Epithelial cell of esophagus (primary cell): ENCODE measurements at regions not wholly inside any gene's neighbourhood (a gene's known extent, or its start where the extent isn't known, plus 50 kb on each side); places are given as distances from the start of the nearest gene placed in this dataset.

Experiments used
- DNase-seq: peaks from one replicate; pipeline ENCODE4 v3.0.0; 2010; ENCODE audit warnings: low read depth
- H3K4me3 ChIP-seq: 2 replicates; pipeline ENCODE4 v1.5.1; 2011; ENCODE audit warnings: mild to moderate bottlenecking, low read length, control low read depth
- TF ChIP-seq, protein P1 (sequence below): IDR thresholded peaks from 2 replicates; pipeline ENCODE4 v1.5.1; 2011; ENCODE audit warnings: low read depth, mild to moderate bottlenecking, low read length, control low read depth, inconsistent platforms; ENCODE audit not compliant: insufficient read depth; ENCODE audit errors: missing control alignments

DNA sequence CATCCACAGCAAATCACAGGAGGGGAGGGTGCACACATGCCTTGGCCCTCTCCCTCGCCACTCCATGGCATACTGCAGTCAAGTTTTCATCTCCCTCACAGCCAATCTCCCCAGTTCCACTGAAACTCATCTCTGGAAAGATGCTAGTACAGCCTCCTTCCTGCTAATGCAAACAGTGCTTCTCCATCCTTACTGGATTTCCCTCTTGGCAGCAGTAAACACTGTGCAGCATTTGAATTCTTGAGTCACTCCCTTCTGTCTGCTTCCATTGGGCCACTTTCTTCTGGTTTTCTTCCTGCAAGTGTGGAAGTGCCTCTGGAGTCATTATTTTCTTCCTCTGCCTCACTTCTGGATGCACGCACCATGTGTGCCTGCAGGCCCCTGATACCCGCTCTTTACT, 460.3 kb downstream of the QKI start:
- TF ChIP-seq, protein P1, sequence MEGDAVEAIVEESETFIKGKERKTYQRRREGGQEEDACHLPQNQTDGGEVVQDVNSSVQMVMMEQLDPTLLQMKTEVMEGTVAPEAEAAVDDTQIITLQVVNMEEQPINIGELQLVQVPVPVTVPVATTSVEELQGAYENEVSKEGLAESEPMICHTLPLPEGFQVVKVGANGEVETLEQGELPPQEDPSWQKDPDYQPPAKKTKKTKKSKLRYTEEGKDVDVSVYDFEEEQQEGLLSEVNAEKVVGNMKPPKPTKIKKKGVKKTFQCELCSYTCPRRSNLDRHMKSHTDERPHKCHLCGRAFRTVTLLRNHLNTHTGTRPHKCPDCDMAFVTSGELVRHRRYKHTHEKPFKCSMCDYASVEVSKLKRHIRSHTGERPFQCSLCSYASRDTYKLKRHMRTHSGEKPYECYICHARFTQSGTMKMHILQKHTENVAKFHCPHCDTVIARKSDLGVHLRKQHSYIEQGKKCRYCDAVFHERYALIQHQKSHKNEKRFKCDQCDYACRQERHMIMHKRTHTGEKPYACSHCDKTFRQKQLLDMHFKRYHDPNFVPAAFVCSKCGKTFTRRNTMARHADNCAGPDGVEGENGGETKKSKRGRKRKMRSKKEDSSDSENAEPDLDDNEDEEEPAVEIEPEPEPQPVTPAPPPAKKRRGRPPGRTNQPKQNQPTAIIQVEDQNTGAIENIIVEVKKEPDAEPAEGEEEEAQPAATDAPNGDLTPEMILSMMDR: no peak
- no peak overlapping the region for H3K4me3 ChIP-seq
- no peak for DNase-seq

DNA sequence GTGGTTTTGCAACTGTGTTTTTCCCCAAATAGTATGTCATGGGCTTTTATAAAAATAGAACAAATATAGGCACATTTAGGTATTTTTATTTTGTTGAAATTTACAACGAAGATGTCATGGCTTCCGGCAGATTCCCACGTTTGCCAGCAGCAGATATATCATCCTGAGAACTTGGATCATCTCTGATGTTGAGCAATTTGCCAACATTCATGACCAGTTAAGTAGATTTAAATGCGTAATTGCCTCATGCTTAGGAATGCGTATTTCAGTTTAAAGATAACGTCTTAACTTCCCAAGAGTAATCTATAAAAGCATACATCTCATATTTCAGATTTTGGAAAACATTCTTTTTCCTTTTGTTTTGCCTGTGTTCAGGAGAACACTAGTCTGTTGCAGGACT, 457.8 kb downstream of the QKI start:
- no peak overlapping the region for H3K4me3 ChIP-seq
- DNase-seq: peak; percentile 25
- TF ChIP-seq, protein P1: no peak

DNA sequence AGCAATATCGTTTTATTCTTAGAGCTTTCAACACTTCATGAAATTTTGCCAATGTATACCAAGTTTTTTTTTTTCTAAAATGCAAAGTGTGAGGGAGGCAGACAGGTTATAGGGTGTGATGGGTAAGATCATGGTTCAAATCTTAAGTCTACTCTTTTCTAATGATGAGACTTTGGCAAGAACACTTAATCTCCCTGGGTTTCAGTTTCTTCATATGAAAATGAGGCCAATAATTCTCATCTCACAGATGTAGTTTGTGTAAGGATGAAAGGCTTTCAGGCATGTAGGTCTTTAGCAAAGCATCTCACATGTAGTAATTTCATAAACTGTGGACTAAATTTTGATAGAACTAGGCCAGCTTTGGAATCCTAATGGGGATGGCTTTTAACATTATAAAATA, 457.1 kb downstream of the QKI start:
- no peak overlapping the region for H3K4me3 ChIP-seq

DNA sequence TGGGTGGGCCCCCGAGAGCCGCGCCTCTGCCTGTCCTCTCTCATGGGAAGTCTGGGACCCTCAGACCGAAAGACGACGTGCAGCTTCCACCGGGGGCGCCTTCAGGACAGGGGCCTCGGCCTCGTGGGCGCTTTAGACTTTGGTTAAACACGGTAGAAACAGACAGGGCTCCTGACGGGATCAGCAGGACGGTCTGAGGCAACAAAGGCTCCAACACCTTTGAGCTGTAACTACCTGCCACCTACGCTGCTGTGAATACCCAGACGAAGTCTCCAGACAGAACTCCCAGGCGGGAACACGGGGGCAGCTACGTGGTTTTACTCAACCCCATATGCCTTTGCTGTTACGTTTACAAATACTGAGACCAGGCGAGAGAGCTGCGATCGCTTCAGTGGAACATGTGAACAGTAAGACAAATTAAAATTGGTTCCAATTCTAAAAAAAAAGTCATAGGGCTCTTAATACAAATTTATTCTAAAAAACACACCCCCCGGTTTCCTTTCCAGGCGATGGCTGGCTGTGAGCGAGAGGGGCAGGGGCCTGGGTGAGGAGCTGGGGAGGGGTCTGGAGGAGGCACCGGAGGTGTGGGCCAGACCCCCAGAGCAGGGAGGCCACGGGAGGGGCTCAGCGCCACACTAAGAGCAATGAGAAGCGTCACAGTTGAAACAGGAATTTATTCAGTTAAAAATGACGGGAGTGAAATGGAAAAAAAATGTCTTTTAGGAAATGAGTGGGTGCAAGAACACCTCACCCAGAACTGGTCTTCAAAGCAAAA, 453.2 kb downstream of the QKI start:
- TF ChIP-seq, protein P1: no peak
- no peak overlapping the region for H3K4me3 ChIP-seq
- no peak for DNase-seq

More for the DNA sequence above, 457.1 kb downstream of the QKI start:
- DNase-seq: no peak
- TF ChIP-seq, protein P1: no peak

DNA sequence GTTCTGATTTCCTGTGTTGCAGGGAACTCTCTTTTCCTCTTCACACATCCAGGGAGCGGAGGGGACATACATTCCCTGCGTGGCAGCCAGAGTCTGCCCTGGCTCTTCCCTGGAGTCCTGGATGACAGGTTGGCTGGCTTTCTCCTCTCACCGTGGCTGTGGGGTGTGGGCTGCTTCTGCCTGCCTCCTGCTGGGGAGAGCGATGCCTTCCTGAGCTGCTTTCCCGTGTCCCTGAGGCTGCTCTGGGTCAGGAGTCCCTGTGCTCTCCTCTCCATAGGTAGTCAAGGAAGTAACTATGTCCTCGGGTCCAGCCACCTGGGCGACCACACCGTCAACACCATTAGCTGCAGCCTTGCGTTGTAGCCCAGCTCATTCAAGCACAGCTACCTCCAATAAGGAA, 451.7 kb downstream of the QKI start:
- no peak overlapping the region for H3K4me3 ChIP-seq
- DNase-seq: no peak
- TF ChIP-seq, protein P1: no peak

DNA sequence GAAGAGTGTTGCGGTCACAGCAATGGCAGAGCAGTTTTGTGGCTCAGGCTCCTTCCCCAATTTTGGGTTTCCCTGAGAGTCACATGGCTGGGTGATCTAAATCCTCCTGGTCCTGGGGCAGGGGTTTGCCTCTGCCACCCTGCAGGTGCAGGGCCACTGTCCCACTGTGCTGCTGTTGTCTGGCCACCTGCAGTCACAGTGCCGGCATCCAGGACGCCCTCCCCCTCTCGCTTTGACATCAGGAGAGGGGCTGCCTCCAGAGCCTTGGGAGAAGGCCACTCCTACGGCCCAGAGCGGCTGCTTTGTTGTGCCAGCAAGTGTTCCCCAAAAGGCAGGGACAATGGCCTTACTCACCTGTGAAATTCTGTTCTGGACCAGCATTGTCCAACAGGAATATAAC, 449.0 kb downstream of the QKI start:
- no peak for DNase-seq
- TF ChIP-seq, protein P1: no peak
- no peak overlapping the region for H3K4me3 ChIP-seq

DNA sequence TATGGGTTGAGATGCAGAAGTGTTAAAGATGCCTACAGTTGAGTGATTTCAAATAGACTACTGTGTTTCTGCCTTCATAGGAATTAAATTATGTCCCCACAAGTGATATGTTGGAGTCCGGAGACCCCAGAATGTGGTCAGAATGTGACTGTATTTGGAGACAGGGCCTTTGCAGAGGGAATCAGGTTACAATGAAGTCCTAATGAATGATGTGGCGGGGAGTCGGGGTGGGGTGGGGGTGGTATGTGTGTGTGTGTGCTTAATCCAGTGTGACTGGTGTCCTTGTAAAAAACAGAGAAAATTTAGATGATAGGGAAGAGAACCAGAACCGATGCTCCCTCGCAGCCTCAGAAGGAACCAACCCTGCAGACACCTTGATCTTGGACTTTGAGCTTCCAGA, 448.2 kb downstream of the QKI start:
- H3K4me3 ChIP-seq: no peak overlapping the region
- TF ChIP-seq, protein P1: no peak
- no peak for DNase-seq
